Testis (tissue), 2 donors: ENCODE measurements at regions not wholly inside any gene's neighbourhood (a gene's known extent, or its start where the extent isn't known, plus 50 kb on each side); places are given as distances from the start of the nearest gene placed in this dataset.

Experiments used
- CTCF ChIP-seq, 3 experiments: fragments of 450-650 bp in 2 of 3; fragments of 200-600 bp in 1 of 3; sonication (generic) in 1 of 3; IDR thresholded peaks; one replicate each; pipeline ENCODE4 v1.5.1; 2016 to 2019; ENCODE audit warnings: antibody characterized with exemption in 3 of 3, mild to moderate bottlenecking in 2 of 3, moderate library complexity in 1 of 3
- POLR2A ChIP-seq: fragments of 450-650 bp; IDR thresholded peaks from one replicate; pipeline ENCODE4 v1.6.1; 2017; ENCODE audit warnings: antibody characterized with exemption, mild to moderate bottlenecking, moderate library complexity

DNA sequence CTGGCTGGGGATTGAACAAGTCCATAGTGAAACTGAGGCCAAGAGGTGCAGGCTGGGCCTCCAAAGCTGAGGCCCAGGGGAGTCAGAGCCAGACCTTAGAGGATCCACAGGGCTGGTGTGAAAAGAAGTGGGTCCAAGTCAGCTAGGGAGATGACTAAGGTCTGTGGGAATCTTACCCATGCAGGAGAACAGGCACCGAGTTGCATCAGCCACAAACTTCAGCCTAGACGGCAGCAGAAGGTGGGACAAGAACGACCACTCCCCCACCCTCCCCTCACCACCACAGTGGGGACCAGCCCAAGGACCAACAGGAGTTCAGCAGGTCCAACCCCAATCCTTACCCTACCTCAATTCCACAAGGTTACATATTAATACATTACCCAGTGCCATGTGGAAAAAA lies 282.3 kb downstream of the TTLL7 start:
- TF ChIP-seq POLR2A = no peak
- no peak for TF ChIP-seq CTCF (IDR thresholded peaks at IDR 0.05)
